K562 (cell line): ENCODE measurements at regions not wholly inside any gene's neighbourhood (a gene's known extent, or its start where the extent isn't known, plus 50 kb on each side); places are given as distances from the start of the nearest gene placed in this dataset.

ENCODE experiments used
- ATAC-seq: fragments of 200-7000 bp; cut with Tn5 transposase; 3 replicates; pipeline ENCODE4 v1.9.1; 2020; ENCODE audit warnings: moderate library complexity
- BruUV-seq: library from RNA; stranded (reverse); fragments of 400-500 nt; replicated peaks from 2 replicates; lab custom pipeline; 2021; lab: Mats Ljungman, UMichigan
- CTCF ChIA-PET: fragments of 300-600 bp; formaldehyde crosslinking; extraction: SDS; loops from one replicate; lab custom pipeline; 2021; ENCODE audit warnings: low intra/inter-chr PET ratio; lab: Yijun Ruan, JAX
- POLR2A ChIA-PET: fragments of 300-600, 350-650 bp; sonication (Branson Sonifier 250); formaldehyde crosslinking; extraction: SDS; loops from one replicate; lab custom pipeline; 2021; ENCODE audit warnings: antibody characterized with exemption, inconsistent platforms; lab: Yijun Ruan, JAX
- DNase-seq, 4 experiments: peaks; one replicate each; pipeline versions ENCODE4 v3.0.0 to v3.0.0-alpha.2; 2011 to 2018; ENCODE audit warnings: low spot score in 3 of 4, mixed read lengths in 3 of 4; ENCODE audit errors: extremely low read depth in 1 of 4
- FAIRE-seq: peaks from 2 replicates; lab custom pipeline; 2011; peaks lifted over from hg19 to GRCh38; lab: Jason Lieb, UNC
- H2AFZ ChIP-seq: 2 replicates; pipeline ENCODE4 v1.6.0; 2011; ENCODE audit warnings: low read depth, low read length, control low read depth, inconsistent platforms
- H3K27ac ChIP-seq: fragments of 200-600 bp; 3 replicates; pipeline ENCODE4 v1.8.0; 2011; ENCODE audit warnings: low read depth, mild to moderate bottlenecking, control low read depth, inconsistent platforms, low read length, moderate library complexity, mixed read lengths; ENCODE audit errors: extremely low read depth
- H3K27me3 ChIP-seq, 2 experiments: fragments of 300-600 bp in 1 of 2; 2 replicates in 1 of 2; 3 replicates in 1 of 2; pipeline versions ENCODE4 v1.6.0 to v1.8.0; 2011; ENCODE audit warnings: inconsistent platforms in 2 of 2, low read length in 2 of 2, mild to moderate bottlenecking in 1 of 2, mixed read lengths in 1 of 2, moderate library complexity in 1 of 2; ENCODE audit not compliant: control insufficient read depth in 2 of 2, insufficient read depth in 2 of 2
- H3K36me3 ChIP-seq: fragments of 300-600 bp; 3 replicates; pipeline ENCODE4 v1.8.0; 2011; ENCODE audit warnings: mild to moderate bottlenecking, low read length, inconsistent platforms; ENCODE audit not compliant: control insufficient read depth, insufficient read depth
- H3K4me1 ChIP-seq, 2 experiments: fragments of 200-600 bp in 1 of 2; replicated peaks in 1 of 2; 2 replicates in 1 of 2; 3 replicates in 1 of 2; pipeline versions ENCODE4 v1.5.1 to v1.8.0; 2011; ENCODE audit warnings: inconsistent platforms in 2 of 2, low read length in 2 of 2, mild to moderate bottlenecking in 1 of 2, mixed read lengths in 1 of 2, moderate library complexity in 1 of 2; ENCODE audit not compliant: control insufficient read depth in 2 of 2, insufficient read depth in 2 of 2
- H3K4me2 ChIP-seq: 2 replicates; pipeline ENCODE4 v1.6.1; 2011; ENCODE audit warnings: low read length, control low read depth, inconsistent platforms, mixed read lengths; ENCODE audit not compliant: insufficient read depth
- H3K4me3 ChIP-seq: fragments of 200-600 bp; sonication (generic), shearing (Covaris generic); 2 replicates; pipeline ENCODE4 v1.5.1; 2016; ENCODE audit warnings: control low read depth, inconsistent platforms
- H3K79me2 ChIP-seq: fragments of 200-600 bp; 3 replicates; pipeline ENCODE4 v1.8.0; 2011; ENCODE audit warnings: low read length, inconsistent platforms; ENCODE audit not compliant: control insufficient read depth, insufficient read depth
- H3K9ac ChIP-seq, 2 experiments: 2 replicates each; pipeline versions ENCODE4 v1.6.0 to v1.6.1; 2011; ENCODE audit warnings: low read depth in 2 of 2, low read length in 2 of 2, control low read depth in 1 of 2, inconsistent platforms in 1 of 2, mild to moderate bottlenecking in 1 of 2, mixed read lengths in 1 of 2; ENCODE audit not compliant: insufficient read depth in 1 of 2
- H3K9me1 ChIP-seq: one replicate; pipeline ENCODE4 v1.6.0; 2011; ENCODE audit warnings: inconsistent platforms, mild to moderate bottlenecking, low read length, moderate library complexity; ENCODE audit not compliant: control insufficient read depth, insufficient read depth
- H3K9me3 ChIP-seq: replicated peaks from 2 replicates; pipeline ENCODE4 v1.5.1; 2011; ENCODE audit warnings: low read depth, low read length, inconsistent platforms; ENCODE audit not compliant: control insufficient read depth, insufficient read depth
- H4K20me1 ChIP-seq: replicated peaks from 2 replicates; pipeline ENCODE4 v1.6.1; 2011; ENCODE audit warnings: low read length, inconsistent platforms, mixed read lengths; ENCODE audit not compliant: control insufficient read depth, insufficient read depth
- BRD9 ChIP-seq: fragments of 450-650 bp; IDR thresholded peaks from 2 replicates; pipeline ENCODE4 v1.6.1; 2018; ENCODE audit warnings: low read depth; ENCODE audit not compliant: partially characterized antibody
- HINFP ChIP-seq: fragments of 450-650 bp; conservative IDR thresholded peaks from 2 replicates; pipeline ENCODE4 v1.6.1; 2016; ENCODE audit warnings: missing genetic modification characterization, low read depth, mild to moderate bottlenecking, control low read depth, missing compliant biosample characterization
- HMBOX1 ChIP-seq: sonication (generic); IDR thresholded peaks from 2 replicates; pipeline ENCODE4 v1.6.1; 2016
- KDM5B ChIP-seq: fragments of 200-600 bp; sonication (generic); IDR thresholded peaks from 2 replicates; pipeline ENCODE4 v1.6.1; 2012; ENCODE audit warnings: low read depth, mild to moderate bottlenecking, moderate library complexity, low read length, control low read depth, inconsistent platforms; ENCODE audit not compliant: insufficient replicate concordance
- KLF6 ChIP-seq: fragments of 250-450 bp; sonication (Bioruptor Pico); IDR thresholded peaks from 2 replicates; pipeline ENCODE4 v1.4.0; 2020; ENCODE audit warnings: mild to moderate bottlenecking, moderate library complexity, borderline replicate concordance
- NRF1 ChIP-seq, 2 experiments: fragments of 450-650 bp; IDR thresholded peaks in 1 of 2; conservative IDR thresholded peaks in 1 of 2; 2 replicates each; pipeline ENCODE4 v1.6.1; 2014; ENCODE audit warnings: mild to moderate bottlenecking in 2 of 2
- SP1 ChIP-seq: sonication (generic); formaldehyde crosslinking; IDR thresholded peaks from 2 replicates; pipeline ENCODE4 v1.8.1; 2022; ENCODE audit warnings: mild to moderate bottlenecking, missing genetic modification reagents
- ZKSCAN8 ChIP-seq: fragments of 200-800 bp; sonication (Bioruptor generic); IDR thresholded peaks from 2 replicates; pipeline ENCODE4 v1.6.1; 2016; ENCODE audit warnings: missing genetic modification characterization, missing compliant biosample characterization
- WGBS: fragments of 100-300 bp; shearing (Covaris generic); methylation state at CpG from one replicate; pipeline ENCODE4 v1.1.6; 2016; ENCODE audit warnings: low coverage, mixed read lengths; ENCODE audit not compliant: insufficient coverage; ENCODE audit errors: missing lambda C conversion rate; 5-methylcytosine and 5-hydroxymethylcytosine counted together
- in situ Hi-C: fragments of 300-500 bp; cut with MboI; formaldehyde crosslinking; loops from 4 replicates; pipeline ENCODE4 v1.15.0; 2018; ENCODE audit warnings: inconsistent platforms, mixed read lengths
- intact Hi-C: fragments of 100-400 bp; cut with micrococcal nuclease; formaldehyde crosslinking; loops from 2 replicates; pipeline ENCODE4 v1.14.2; 2022

- TF ChIP-seq NRF1 (conservative IDR thresholded peaks at IDR 0.05 in 1 of 2, IDR thresholded peaks at IDR 0.05 in 1 of 2) (peak; percentile 62 to 64), BRD9 (no peak)
- TF ChIP-seq, all 486 proteins: peak for 1
- Histone ChIP-seq H3K27ac (no peak overlapping the region), H2AFZ (peak overlapping the region; percentile 70), H3K4me1 (0 out of 5 replicates have a peak, but pooled peaks cover 0 to 3% of the 10 kb centered on the region in 2 experiments), H3K4me3 (no peak overlapping the region), H3K36me3 (no peaks in the 10 kb centered on the region), H3K27me3 (no peaks in the 10 kb centered on the region), H3K4me2 (no peak overlapping the region), H3K9me1 (no peaks in the 10 kb centered on the region), H3K79me2 (no peaks in the 10 kb centered on the region), H4K20me1 (no peaks in the 10 kb centered on the region), H3K9me3 (no peaks in the 10 kb centered on the region), H3K9ac (no peak overlapping the region)
- POLR2A ChIA-PET, result interaction anchor here (1.0 to 1.5 kb wide), 3 partner anchors 9 to 31 kb away, joined by 3 to 4 read pairs (median 3); no protein-coding TSS in a partner anchor
- 47% methylated on average over 5 of the region's 5 CpGs for WGBS
- DNase-seq (no peak), ATAC-seq (no peak), FAIRE-seq (no peak)
- in situ Hi-C loops (no loop called here), intact Hi-C loops (no loop called here)
- CTCF ChIA-PET, result no interaction called here
- no TSS peak for BruUV-seq
These were observed 214.4 kb downstream of the METTL4 start for GRCh38 chr18:2356906-2357305.

- POLR2A ChIA-PET, result no interaction called here
- TF ChIP-seq SP1 (CRISPR knock-in tag), result no peak
- TF ChIP-seq KLF6 (CRISPR knock-in tag), result no peak
- no peak for TF ChIP-seq ZKSCAN8 (CRISPR knock-in tag)
- no peak for TF ChIP-seq HMBOX1
- no peak for TF ChIP-seq KDM5B
- TF ChIP-seq HINFP, result no peak
- FAIRE-seq, result no peak
These were observed 210.4 kb downstream of the METTL4 start for GRCh38 chr18:2360861-2361260.

More at GRCh38 chr18:2360861-2361260, 210.4 kb downstream of the METTL4 start:
- no peaks in the 10 kb centered on the region for H3K9me3 ChIP-seq
- H3K36me3 ChIP-seq, result no peaks in the 10 kb centered on the region
- no peak overlapping the region for H3K9ac ChIP-seq
- DNase-seq (no peak), ATAC-seq (no peak)
- H3K4me2 ChIP-seq, result no peak overlapping the region
- H3K4me3 ChIP-seq, result no peak overlapping the region
- no TSS peak for BruUV-seq
- H3K27ac ChIP-seq, result no peak overlapping the region
- H3K4me1 ChIP-seq, result 0 out of 5 replicates have a peak, but pooled peaks cover 0 to 3% of the 10 kb centered on the region in 2 experiments
- in situ Hi-C loops, result no loop called here
- H4K20me1 ChIP-seq, result no peaks in the 10 kb centered on the region
- no peaks in the 10 kb centered on the region for H3K9me1 ChIP-seq
- 0 out of 2 replicates have a peak overlapping the region, but pooled peaks have one; percentile 24 for H2AFZ ChIP-seq
- CTCF ChIA-PET, result no interaction called here
- WGBS, result 59% methylated on average over 1 of the region's 1 CpG
- intact Hi-C loops, result no loop called here
- H3K79me2 ChIP-seq, result no peaks in the 10 kb centered on the region
- H3K27me3 ChIP-seq, result no peaks in the 10 kb centered on the region
